ENCODE measurements at regions not wholly inside any gene's neighbourhood (a gene's known extent, or its start where the extent isn't known, plus 50 kb on each side); places are given as distances from the start of the nearest gene placed in this dataset.

DNA sequence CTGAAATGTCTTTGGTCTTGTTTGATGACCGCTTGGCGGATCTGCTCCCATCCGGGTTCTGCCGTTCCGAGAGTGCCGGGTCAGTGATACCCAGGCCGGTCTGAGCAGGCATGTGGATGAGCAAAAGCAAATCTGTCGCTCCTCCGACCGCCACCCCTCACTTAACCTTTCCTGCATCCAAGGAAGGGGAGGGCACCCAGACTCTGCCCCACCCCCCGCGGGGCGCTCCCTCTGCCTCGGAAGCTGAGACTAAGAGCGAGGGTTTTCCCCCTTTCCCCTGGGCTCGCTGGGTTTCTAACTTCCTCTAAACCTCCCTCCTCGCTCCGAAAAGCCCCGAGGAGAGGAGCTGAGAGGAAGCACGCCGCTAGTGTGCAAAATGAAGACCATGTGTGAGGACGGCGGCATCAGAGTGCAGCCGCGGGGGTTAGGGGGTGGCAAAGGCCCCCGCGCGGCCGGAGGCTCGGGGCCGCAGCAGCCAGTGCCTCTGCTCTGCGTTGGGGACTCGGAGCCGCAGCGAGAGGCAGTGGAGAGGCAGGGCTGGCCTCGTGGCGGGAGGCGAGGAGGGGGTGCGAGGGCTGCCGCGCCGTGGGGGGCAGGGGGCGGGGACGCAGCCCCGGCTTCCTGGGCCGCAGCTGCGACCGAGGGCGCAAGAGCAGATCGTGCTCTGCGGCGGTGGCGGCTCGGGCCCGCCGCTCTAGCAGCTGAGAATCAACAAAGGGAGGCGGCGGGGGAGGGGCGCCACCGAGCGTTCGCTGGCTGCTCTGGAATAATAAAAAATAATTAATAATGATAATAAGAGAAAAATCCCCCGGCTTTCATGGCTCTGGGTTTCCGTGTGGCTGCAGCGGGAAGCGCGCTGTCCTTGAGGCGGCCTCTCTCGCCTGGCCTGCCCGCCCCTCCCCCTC lies 55.8 kb upstream of the BCOR start:
- intact Hi-C loops (cut with DNase I), result loop anchor here (5.0 to 10.0 kb wide), 4 partner anchors 46 to 339 kb away; no protein-coding TSS in a partner anchor
- TF ChIP-seq, protein P1, sequence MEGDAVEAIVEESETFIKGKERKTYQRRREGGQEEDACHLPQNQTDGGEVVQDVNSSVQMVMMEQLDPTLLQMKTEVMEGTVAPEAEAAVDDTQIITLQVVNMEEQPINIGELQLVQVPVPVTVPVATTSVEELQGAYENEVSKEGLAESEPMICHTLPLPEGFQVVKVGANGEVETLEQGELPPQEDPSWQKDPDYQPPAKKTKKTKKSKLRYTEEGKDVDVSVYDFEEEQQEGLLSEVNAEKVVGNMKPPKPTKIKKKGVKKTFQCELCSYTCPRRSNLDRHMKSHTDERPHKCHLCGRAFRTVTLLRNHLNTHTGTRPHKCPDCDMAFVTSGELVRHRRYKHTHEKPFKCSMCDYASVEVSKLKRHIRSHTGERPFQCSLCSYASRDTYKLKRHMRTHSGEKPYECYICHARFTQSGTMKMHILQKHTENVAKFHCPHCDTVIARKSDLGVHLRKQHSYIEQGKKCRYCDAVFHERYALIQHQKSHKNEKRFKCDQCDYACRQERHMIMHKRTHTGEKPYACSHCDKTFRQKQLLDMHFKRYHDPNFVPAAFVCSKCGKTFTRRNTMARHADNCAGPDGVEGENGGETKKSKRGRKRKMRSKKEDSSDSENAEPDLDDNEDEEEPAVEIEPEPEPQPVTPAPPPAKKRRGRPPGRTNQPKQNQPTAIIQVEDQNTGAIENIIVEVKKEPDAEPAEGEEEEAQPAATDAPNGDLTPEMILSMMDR (IDR thresholded peaks at IDR 0.05), result peak in 1 of 4 experiments; percentile 19
- no peak for TF ChIP-seq POLR2A (IDR thresholded peaks at IDR 0.05)
- Histone ChIP-seq H3K4me3 (peak overlapping the region; percentile 29 to 36), H3K27me3 (replicated peaks; ENCODE audit: insufficient read depth) (no peaks in the 10 kb centered on the region), H3K27ac (peak overlapping the region; percentile 69 to 80), H3K4me1 (replicated peaks) (peaks cover 3% of the 10 kb centered on the region), H3K36me3 (no peaks in the 10 kb centered on the region), H3K9me3 (no peaks in the 10 kb centered on the region)
- DNase-seq (ENCODE audit: low spot score), result no peak
- under 1% methylated on average over 48 of the region's 70 CpGs for WGBS

DNA sequence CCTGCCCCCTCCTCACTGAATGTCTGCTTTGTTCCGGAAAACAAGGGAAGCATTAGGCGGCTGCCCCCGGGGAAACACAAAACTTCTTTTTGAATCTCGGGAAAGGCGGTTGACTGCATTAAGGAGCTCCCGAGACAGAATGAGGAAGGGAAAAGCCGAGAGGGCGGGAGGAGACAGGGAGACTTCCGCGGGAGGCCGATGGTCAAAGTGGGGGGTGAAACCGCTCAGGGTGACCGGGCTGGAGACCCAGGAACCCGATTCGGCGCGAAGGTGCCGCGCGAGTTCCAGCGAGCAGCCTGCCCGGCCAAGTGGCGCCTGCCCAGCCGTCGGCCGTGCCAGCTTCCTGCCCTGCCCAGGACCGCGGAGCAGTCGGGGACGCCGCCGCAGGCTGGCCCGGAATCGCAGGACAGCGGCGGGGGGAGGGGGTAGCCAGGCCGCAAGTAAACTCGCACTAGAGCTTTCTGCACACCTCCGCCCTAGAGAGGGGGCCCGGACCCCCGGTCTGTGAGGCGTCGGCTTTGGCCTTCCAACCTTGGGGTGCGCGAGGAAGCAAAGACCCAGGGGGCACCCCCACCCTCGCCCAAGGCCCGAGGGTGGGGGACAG lies 55.1 kb upstream of the BCOR start:
- no peak for TF ChIP-seq POLR2A (IDR thresholded peaks at IDR 0.05)
- TF ChIP-seq, protein P1 (IDR thresholded peaks at IDR 0.05), result peak in 1 of 4 experiments; percentile 18
- intact Hi-C loops (cut with DNase I), result loop anchor here (5.0 to 10.0 kb wide), 4 partner anchors 46 to 338 kb away; no protein-coding TSS in a partner anchor
- DNase-seq (ENCODE audit: low spot score), result peak; percentile 52
- Histone ChIP-seq H3K27me3 (replicated peaks; ENCODE audit: insufficient read depth) (no peaks in the 10 kb centered on the region), H3K36me3 (no peaks in the 10 kb centered on the region), H3K4me3 (peak overlapping the region; percentile 29 to 36), H3K4me1 (replicated peaks) (peaks cover 3% of the 10 kb centered on the region), H3K27ac (peak overlapping the region; percentile 69 to 80), H3K9me3 (no peaks in the 10 kb centered on the region)
- 0% methylated on average over 35 of the region's 47 CpGs for WGBS

DNA sequence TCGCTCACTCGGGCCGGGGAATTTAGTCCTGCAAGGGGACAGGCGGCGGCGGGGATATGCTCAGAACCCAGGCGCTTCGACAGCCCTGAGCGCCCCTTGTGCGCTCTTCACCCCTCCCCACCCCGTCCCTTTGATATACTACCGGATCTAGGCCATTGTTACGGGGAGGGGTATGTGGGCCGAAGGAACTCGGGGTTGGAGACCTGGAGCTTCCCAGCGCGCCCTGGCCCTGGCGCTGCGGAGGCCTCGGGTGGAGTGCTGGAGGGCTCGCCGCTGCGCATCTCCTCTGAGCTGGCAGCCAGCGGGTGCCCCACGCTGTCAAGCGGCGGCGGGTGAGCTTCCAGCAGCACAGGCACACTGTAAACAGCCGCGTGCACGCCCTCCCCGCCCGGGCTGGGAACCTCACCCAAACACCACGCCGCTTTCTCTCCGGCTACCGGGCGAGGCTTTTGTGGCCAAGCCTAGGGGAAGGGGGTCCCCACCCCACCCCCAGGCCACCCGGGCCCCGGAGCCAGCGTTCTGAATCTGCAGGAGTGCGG lies 54.5 kb upstream of the BCOR start:
- WGBS, result 38% methylated on average over 10 of the region's 42 CpGs
- intact Hi-C loops (cut with DNase I), result loop anchor here (5.0 to 10.0 kb wide), 4 partner anchors 45 to 337 kb away; no protein-coding TSS in a partner anchor
- H3K27me3 ChIP-seq (replicated peaks; ENCODE audit: insufficient read depth), result no peaks in the 10 kb centered on the region

DNA sequence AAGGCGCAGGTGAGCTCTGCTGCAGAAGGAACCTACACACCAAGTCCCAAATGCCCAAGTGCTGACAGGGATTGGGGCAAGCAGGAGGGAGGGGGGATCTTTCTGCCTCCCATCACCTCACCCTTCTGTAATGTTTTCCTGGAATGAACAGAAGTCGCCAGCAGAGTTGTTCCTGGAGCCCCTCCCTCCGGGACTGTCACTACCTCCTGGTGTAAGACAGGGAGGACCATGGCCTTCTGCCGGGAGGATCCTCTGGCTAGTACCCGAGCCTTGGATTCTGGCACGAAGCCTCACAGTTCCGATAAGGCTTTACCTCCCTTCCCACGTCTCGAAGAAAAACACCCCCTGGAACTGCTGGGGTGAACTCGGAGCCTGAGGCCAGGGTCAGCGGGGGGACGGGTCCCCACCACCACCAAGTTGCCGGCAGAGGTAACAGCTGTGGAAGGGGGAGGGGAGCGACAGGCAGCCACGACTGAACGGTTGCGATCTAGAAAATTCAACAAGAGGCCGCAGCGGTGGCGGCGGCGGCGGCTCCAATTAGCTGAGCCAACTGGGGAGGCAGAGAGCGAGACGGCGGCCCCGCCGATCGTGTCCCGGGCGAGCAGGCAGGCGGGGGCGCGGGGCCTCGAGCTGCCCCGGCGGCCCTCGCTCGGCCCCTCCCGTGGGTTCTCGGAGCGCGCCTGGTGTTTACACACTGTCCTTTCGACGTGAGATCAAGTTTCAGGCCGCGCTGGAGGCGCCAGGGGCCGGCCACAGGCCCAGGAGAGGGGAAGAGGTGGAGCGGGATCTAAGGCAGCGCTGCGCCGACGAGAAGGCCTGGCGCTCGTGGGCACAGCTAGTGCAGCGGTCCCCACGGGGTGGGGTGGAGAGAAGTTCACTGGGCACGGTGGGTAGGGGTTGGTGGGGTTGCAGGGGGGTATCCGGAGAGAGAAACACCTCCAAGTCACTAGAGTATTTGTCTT lies 53.7 kb upstream of the BCOR start:
- Histone ChIP-seq H3K9me3 (no peaks in the 10 kb centered on the region), H3K4me3 (peak overlapping the region in 1 of 2 donors; percentile 36), H3K4me1 (replicated peaks) (peaks cover 3% of the 10 kb centered on the region), H3K27ac (peak overlapping the region; percentile 39 to 80), H3K36me3 (no peaks in the 10 kb centered on the region), H3K27me3 (replicated peaks; ENCODE audit: insufficient read depth) (no peaks in the 10 kb centered on the region)
- intact Hi-C loops (cut with DNase I), result loop anchor here (5.0 to 10.0 kb wide), 4 partner anchors 44 to 337 kb away; no protein-coding TSS in a partner anchor
- TF ChIP-seq POLR2AphosphoS5 (IDR thresholded peaks at IDR 0.05) (no peak), POLR2A (IDR thresholded peaks at IDR 0.05) (no peak)
- TF ChIP-seq, protein P1 (IDR thresholded peaks at IDR 0.05), result no peak
- 38% methylated on average over 15 of the region's 60 CpGs for WGBS
- no peak for DNase-seq (ENCODE audit: low spot score)

More for the DNA sequence above, 54.5 kb upstream of the BCOR start:
- no peaks in the 10 kb centered on the region for H3K36me3 ChIP-seq
- peaks cover 3% of the 10 kb centered on the region for H3K4me1 ChIP-seq (replicated peaks)
- peak overlapping the region; percentile 29 to 36 for H3K4me3 ChIP-seq
- DNase-seq (ENCODE audit: low spot score), result peak; percentile 46
- no peaks in the 10 kb centered on the region for H3K9me3 ChIP-seq
- H3K27ac ChIP-seq, result peak overlapping the region; percentile 69 to 80
- TF ChIP-seq POLR2AphosphoS5 (IDR thresholded peaks at IDR 0.05), result no peak
- TF ChIP-seq, protein P1 (IDR thresholded peaks at IDR 0.05), result peak in 1 of 4 experiments; percentile 4
- TF ChIP-seq POLR2A (IDR thresholded peaks at IDR 0.05), result no peak
